C4-2B (cell line): ENCODE measurements at regions not wholly inside any gene's neighbourhood (a gene's known extent, or its start where the extent isn't known, plus 50 kb on each side); places are given as distances from the start of the nearest gene placed in this dataset.

Source experiments
- H3K27ac ChIP-seq: fragments of 450-650 bp; 2 replicates; pipeline ENCODE4 v1.5.1; 2017
- ZFX ChIP-seq: fragments of 450-650 bp; IDR thresholded peaks from 2 replicates; pipeline ENCODE4 v1.6.1; 2017
- TF ChIP-seq, protein P1 (sequence below): fragments of 450-650 bp; conservative IDR thresholded peaks from 2 replicates; pipeline ENCODE4 v1.5.1; 2017; ENCODE audit warnings: mild to moderate bottlenecking

- H3K27ac ChIP-seq: no peak overlapping the region
- TF ChIP-seq, protein P1, sequence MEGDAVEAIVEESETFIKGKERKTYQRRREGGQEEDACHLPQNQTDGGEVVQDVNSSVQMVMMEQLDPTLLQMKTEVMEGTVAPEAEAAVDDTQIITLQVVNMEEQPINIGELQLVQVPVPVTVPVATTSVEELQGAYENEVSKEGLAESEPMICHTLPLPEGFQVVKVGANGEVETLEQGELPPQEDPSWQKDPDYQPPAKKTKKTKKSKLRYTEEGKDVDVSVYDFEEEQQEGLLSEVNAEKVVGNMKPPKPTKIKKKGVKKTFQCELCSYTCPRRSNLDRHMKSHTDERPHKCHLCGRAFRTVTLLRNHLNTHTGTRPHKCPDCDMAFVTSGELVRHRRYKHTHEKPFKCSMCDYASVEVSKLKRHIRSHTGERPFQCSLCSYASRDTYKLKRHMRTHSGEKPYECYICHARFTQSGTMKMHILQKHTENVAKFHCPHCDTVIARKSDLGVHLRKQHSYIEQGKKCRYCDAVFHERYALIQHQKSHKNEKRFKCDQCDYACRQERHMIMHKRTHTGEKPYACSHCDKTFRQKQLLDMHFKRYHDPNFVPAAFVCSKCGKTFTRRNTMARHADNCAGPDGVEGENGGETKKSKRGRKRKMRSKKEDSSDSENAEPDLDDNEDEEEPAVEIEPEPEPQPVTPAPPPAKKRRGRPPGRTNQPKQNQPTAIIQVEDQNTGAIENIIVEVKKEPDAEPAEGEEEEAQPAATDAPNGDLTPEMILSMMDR: no peak
- TF ChIP-seq ZFX: no peak
Observed at GRCh38 chr7:40965016-40965415, 737.9 kb downstream of the INHBA start.

DNA sequence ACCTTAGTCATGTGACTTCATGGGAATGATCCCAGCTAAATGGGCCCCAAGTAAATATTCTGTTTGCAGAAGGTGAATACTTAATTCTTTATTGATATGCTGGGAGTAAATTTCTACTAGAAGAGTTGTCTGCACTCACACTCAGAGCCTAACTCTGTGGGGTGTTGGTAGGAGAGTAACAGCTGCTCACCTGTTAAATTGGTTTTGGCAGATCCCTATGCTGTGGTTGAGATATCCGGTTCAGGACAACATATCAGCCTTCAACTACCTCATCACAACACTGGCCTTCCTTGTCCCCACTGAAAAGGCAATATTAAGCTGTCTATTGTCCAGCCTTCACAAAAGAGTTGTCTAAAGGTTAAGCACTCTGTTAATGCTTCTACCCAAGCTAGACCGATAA is 738.3 kb downstream of the INHBA start:
- no peak overlapping the region for H3K27ac ChIP-seq
- no peak for TF ChIP-seq ZFX
- TF ChIP-seq, protein P1: no peak

DNA sequence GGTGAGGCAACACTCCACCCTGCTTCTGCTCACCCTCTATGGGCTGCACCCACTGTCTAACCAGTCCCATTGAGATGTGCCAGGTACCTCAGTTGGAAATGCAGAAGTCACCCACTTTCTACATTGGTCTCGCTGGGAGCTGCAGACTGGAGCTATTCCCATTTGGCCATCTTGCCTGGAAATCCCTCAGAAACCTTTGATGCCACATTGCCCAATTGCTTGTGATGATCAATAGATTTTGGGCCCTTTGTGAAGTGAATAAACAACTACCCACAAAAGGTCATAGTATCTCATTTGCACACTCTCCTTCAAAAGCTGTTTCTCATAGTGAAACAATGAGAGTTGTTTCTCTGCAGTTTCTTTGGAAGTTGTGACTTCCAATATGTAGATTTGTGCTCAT is 742.9 kb downstream of the INHBA start:
- H3K27ac ChIP-seq: no peak overlapping the region
- TF ChIP-seq, protein P1: no peak
- TF ChIP-seq ZFX: no peak

GRCh38 chr7:40948239-40948638 is 754.7 kb downstream of the INHBA start:
- TF ChIP-seq ZFX: no peak
- TF ChIP-seq, protein P1: no peak
- H3K27ac ChIP-seq: no peak overlapping the region

- TF ChIP-seq, protein P1: no peak
- H3K27ac ChIP-seq: no peak overlapping the region
Observed at GRCh38 chr7:40947566-40947965, 755.3 kb downstream of the INHBA start.

- no peak overlapping the region for H3K27ac ChIP-seq
- no peak for TF ChIP-seq ZFX
- TF ChIP-seq, protein P1: no peak
Observed at GRCh38 chr7:40946549-40946948, 756.3 kb downstream of the INHBA start.

- TF ChIP-seq, protein P1: no peak
- TF ChIP-seq ZFX: no peak
- no peak overlapping the region for H3K27ac ChIP-seq
Observed at GRCh38 chr7:40945788-40946187, 757.1 kb downstream of the INHBA start.
